Activated CD4-positive, alpha-beta T cell treated with anti-CD3 and anti-CD28 coated beads, Interleukin-10, Interleukin-2, amounts not matched to agents 100 ng/mL and 50 ng/mL, durations not matched to agents 16 hours and 8 hours (primary cell): ENCODE measurements at regions not wholly inside any gene's neighbourhood (a gene's known extent, or its start where the extent isn't known, plus 50 kb on each side); places are given as distances from the start of the nearest gene placed in this dataset.
"Not testable (repeated sequence)": the region's sequence is repeated elsewhere in the genome, so short reads cannot be mapped to it uniquely, and the experiment has no call there.

Experiments used
- DNase-seq: peaks from one replicate; pipeline ENCODE4 v3.0.0-alpha.2; 2020

GRCh38 chr7:88610942-88611341 lies 148.6 kb upstream of the ZNF804B start:
- DNase-seq = no peak

DNA sequence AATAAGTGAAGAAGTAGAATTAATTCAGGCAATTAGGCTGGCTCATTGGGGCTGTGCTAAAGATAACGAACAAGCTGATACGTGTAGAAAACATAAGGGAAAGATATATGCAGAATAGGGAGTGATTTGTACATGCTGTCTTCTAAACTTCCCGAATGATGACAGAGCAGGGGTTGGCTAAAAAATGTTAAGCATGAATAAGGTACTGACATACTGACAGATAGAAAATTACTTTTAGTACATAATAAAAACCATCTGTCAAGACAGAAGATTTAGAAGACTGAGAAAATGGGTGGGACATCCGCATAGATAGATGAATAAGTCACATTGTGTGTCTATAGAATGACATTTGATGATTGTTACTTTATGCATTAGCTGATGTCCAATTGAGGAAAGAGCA lies 158.8 kb upstream of the ZNF804B start:
- DNase-seq = no peak

- no peak for DNase-seq
Measured at GRCh38 chr7:88599528-88599927, 160.0 kb upstream of the ZNF804B start.

DNA sequence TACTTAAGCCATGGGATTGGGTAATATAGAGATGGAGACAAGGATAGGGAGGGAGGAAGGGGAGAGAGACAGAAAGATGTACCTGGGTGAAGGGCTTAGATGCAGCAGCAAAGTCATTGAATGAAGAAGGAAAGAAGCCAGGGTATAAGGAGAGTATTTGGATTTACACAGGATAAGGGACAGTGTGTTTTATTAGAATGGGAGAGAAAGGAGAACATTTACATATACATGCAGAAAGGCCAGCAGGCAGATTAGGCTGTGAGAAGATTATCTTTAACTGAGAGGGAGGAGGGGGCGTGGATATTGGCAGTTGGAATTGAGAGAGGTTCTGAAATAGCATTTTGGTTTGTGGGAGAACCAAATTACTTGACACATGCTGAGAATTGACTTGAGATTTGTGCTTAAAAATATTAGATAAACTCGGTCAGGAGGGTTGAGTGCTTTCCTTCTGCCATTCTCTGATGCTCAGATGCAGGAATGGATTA lies 161.5 kb upstream of the ZNF804B start:
- DNase-seq = no peak

- no peak for DNase-seq
Measured at GRCh38 chr7:88590963-88591362, 168.5 kb upstream of the ZNF804B start.

- DNase-seq = no peak
Measured at GRCh38 chr7:88589927-88590326, 169.6 kb upstream of the ZNF804B start.

GRCh38 chr7:88586890-88587289 lies 172.6 kb upstream of the ZNF804B start:
- no peak for DNase-seq

GRCh38 chr7:88586219-88586618 lies 173.3 kb upstream of the ZNF804B start:
- no peak for DNase-seq

GRCh38 chr7:88576720-88577119 lies 182.8 kb upstream of the ZNF804B start:
- no peak for DNase-seq

GRCh38 chr7:88566162-88566729 lies 193.3 kb upstream of the ZNF804B start:
- DNase-seq = no peak

DNA sequence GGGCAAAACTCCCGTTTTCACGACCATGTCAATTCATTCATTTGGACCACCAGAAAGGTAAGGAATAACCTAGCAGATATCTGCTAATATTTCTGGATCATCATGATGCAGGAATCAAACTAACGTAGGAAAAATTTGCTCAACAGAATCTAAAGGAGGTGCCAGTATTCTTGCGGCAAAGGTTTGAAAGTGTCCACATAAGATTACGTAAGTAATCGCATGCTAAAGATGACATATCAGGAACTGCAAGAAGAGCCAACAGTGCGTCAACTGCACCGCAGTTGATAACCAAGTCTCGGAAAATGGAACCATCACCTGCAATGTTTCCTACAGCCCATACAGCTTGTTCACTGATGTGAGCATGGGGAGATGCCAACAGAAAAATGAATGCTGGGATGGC lies 194.1 kb upstream of the ZNF804B start:
- DNase-seq = no peak

- DNase-seq = not testable (repeated sequence)
Measured at GRCh38 chr7:88556441-88556840, 203.1 kb upstream of the ZNF804B start.

DNA sequence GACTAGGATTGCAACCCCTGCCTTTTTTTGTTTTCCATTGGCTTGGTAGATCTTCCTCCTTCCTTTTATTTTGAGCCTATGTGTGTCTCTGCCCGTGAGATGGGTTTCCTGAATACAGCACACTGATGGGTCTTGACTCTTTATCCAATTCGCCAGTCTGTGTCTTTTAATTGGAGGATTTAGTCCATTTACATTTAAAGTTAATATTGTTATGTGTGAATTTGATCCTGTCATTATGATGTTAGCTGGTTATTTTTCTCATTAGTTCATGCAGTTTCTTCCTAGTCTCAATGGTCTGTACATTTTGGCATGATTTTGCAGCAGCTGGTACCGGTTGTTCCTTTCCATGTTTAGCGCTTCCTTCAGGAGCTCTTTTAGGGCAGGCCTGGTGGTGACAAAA lies 204.7 kb upstream of the ZNF804B start:
- not testable (repeated sequence) for DNase-seq

- no peak for DNase-seq
Measured at GRCh38 chr7:88548399-88548798, 211.1 kb upstream of the ZNF804B start.

GRCh38 chr7:88546808-88547207 lies 212.7 kb upstream of the ZNF804B start:
- peak; percentile 59 for DNase-seq

DNA sequence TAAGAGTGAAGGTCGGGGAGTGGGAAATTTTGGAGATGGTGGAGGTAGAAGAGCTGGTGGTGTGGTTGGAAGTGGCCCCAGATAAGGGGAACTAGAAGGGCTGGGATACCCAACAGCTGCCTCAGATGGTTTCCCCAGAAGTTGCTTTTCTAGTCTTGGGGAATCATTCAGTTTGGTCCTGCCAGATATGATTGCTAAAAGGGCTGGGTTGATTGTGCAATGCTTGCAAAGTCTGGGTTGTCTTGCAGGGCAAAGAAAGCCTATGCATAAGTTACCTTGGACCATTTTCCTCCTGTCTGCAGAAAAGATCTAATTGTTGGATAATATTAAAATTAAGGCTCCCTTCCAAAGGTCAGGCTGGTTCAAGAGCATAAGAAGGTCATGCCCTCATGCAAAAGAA lies 213.8 kb upstream of the ZNF804B start:
- DNase-seq = no peak

DNA sequence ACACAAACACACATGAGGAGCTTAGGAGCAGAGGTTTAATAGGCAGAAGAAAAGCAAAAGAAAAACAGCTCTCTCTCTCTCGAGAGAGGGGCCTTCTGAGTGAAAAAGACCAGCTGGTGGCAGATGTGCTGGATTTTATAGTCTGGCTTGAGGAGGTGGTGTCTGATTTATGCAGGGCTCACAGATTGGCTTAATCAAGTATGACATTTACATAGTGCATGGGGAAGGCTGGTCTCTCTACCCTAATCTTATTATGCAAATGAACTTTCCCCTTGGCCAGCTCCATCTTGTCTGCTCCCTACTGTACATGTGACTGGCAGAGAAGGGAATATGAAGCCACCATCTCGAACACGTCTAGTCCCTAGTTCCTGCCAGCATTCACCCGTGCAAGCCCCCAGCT lies 219.5 kb upstream of the ZNF804B start:
- no peak for DNase-seq

- no peak for DNase-seq
Measured at GRCh38 chr7:88539518-88539917, 220.0 kb upstream of the ZNF804B start.

DNA sequence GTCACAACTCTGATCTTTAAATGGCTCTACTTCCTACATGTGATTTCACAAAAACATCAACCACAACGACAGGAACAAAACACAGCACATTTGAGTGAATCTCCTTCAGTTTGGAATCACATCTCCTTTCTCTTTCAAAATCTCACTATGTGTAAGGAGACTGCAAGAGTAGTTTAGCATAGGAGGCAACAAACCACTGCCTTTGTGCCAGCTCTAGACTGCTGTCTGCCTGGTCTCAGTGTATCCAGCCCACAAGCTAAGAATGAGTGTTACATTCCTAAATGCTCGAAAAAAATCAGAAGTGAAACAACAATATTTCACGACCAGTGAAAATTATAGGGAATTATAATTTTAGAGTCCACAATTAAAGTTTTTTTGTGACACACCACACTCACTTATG lies 217.0 kb upstream of the STEAP4 start:
- DNase-seq = no peak

GRCh38 chr7:88522771-88523293 lies 216.1 kb upstream of the STEAP4 start:
- no peak for DNase-seq

GRCh38 chr7:88516429-88516828 lies 209.7 kb upstream of the STEAP4 start:
- DNase-seq = no peak

- no peak for DNase-seq
Measured at GRCh38 chr7:88515301-88515700, 208.6 kb upstream of the STEAP4 start.

DNA sequence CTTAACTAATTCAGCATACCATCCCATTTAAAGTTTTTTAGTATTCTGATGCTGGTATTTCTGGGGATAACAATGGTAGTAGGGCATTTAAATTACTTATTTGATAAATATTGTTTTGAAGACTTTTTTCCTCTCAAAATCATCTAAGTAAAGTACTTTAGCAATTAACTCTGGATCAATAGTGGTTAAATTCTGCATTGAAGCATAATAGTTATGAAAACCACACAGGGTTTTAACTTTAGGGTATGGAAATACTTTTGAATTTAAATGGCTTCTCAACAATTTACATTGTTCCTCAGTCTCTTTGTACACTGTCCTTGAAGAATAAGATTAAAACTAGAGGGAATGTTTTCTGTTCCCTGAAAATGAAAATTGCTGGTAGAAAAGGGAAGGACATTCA lies 202.6 kb upstream of the STEAP4 start:
- no peak for DNase-seq

DNA sequence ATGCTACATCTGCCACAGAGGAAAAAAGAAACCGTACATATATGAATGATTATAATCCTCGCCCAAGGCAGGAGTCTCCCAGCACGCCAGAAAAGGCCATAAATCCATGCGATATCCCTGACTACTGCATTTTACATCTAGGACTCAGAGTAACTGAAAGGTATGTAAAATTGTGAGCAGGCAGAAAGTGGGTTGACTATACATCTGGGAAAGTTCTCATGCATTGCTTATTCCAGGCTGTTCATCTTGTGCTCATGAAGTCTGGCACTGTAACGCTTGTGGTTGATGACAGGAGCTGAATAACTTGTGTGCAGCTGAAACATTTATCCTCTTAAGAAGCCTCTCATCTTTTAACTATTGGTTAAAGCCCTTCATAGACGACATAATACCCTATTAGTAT lies 193.4 kb upstream of the STEAP4 start:
- no peak for DNase-seq
